H9 (cell line): ENCODE measurements at regions not wholly inside any gene's neighbourhood (a gene's known extent, or its start where the extent isn't known, plus 50 kb on each side); places are given as distances from the start of the nearest gene placed in this dataset.

Experiments
- DNase-seq: peaks from one replicate; pipeline ENCODE4 v3.0.0-alpha.2; 2017
- H2AFZ ChIP-seq: one replicate; pipeline ENCODE4 v1.6.1; 2013; ENCODE audit warnings: mild to moderate bottlenecking, low read length, control low read depth, moderate library complexity
- H2AK5ac ChIP-seq: 2 replicates; pipeline ENCODE4 v1.6.1; 2013; ENCODE audit warnings: low read length, control low read depth, mixed read lengths; ENCODE audit not compliant: insufficient read length
- H2BK120ac ChIP-seq: one replicate; pipeline ENCODE4 v1.6.1; 2013; ENCODE audit warnings: low read depth, mild to moderate bottlenecking, low read length, control low read depth, inconsistent platforms; ENCODE audit not compliant: poor library complexity, severe bottlenecking
- H2BK12ac ChIP-seq: 2 replicates; pipeline ENCODE4 v1.6.1; 2013; ENCODE audit warnings: low read length, control low read depth, mixed read lengths, low read depth; ENCODE audit not compliant: insufficient read length
- H2BK15ac ChIP-seq: 2 replicates; pipeline ENCODE4 v1.6.1; 2013; ENCODE audit warnings: low read depth, low read length, control low read depth
- H2BK20ac ChIP-seq: one replicate; pipeline ENCODE4 v1.6.1; 2013; ENCODE audit warnings: low read depth, mild to moderate bottlenecking, low read length, control low read depth, inconsistent platforms; ENCODE audit not compliant: poor library complexity, severe bottlenecking
- H2BK5ac ChIP-seq: 2 replicates; pipeline ENCODE4 v1.6.1; 2013; ENCODE audit warnings: low read length, control low read depth, mixed read lengths; ENCODE audit not compliant: insufficient read length
- H3K14ac ChIP-seq: 2 replicates; pipeline ENCODE4 v1.6.1; 2013; ENCODE audit warnings: low read length, control low read depth; ENCODE audit not compliant: insufficient read depth
- H3K18ac ChIP-seq: 2 replicates; pipeline ENCODE4 v1.6.1; 2013; ENCODE audit warnings: low read depth, mild to moderate bottlenecking, mixed read lengths, low read length, control low read depth; ENCODE audit not compliant: insufficient read length
- H3K23ac ChIP-seq: 2 replicates; pipeline ENCODE4 v1.6.1; 2013; ENCODE audit warnings: low read length, control low read depth, mixed read lengths, low read depth; ENCODE audit not compliant: insufficient read length
- H3K23me2 ChIP-seq: 2 replicates; pipeline ENCODE4 v1.6.1; 2013; ENCODE audit warnings: low read depth, mild to moderate bottlenecking, mixed read lengths, low read length, control low read depth; ENCODE audit not compliant: insufficient read length, poor library complexity, severe bottlenecking
- H3K27ac ChIP-seq: 2 replicates; pipeline ENCODE4 v1.5.1; 2013; ENCODE audit warnings: low read length, control low read depth, mixed read lengths, low read depth; ENCODE audit not compliant: insufficient read length
- H3K27me3 ChIP-seq: 2 replicates; pipeline ENCODE4 v1.6.1; 2013; ENCODE audit warnings: low read length, control low read depth, inconsistent platforms; ENCODE audit not compliant: insufficient read depth
- H3K4ac ChIP-seq: 2 replicates; pipeline ENCODE4 v1.6.1; 2013; ENCODE audit warnings: low read depth, mild to moderate bottlenecking, control low read depth, inconsistent platforms, low read length, moderate library complexity
- H3K4me1 ChIP-seq: 2 replicates; pipeline ENCODE4 v1.6.1; 2013; ENCODE audit warnings: low read length, control low read depth, inconsistent platforms; ENCODE audit not compliant: insufficient read depth
- H3K4me2 ChIP-seq: 2 replicates; pipeline ENCODE4 v1.6.1; 2013; ENCODE audit warnings: low read length, control low read depth, mixed read lengths; ENCODE audit not compliant: insufficient read length, insufficient read depth
- H3K56ac ChIP-seq: 2 replicates; pipeline ENCODE4 v1.6.1; 2013; ENCODE audit warnings: low read depth, mild to moderate bottlenecking, mixed read lengths, low read length, control low read depth; ENCODE audit not compliant: insufficient read length
- H3K79me1 ChIP-seq: 2 replicates; pipeline ENCODE4 v1.6.1; 2013; ENCODE audit warnings: low read depth, mild to moderate bottlenecking, moderate library complexity, low read length, control low read depth, inconsistent platforms; ENCODE audit not compliant: insufficient read depth, poor library complexity, severe bottlenecking
- H3K79me2 ChIP-seq: 2 replicates; pipeline ENCODE4 v1.6.1; 2013; ENCODE audit warnings: low read length, control low read depth, inconsistent platforms; ENCODE audit not compliant: insufficient read depth
- H3K9ac ChIP-seq: 2 replicates; pipeline ENCODE4 v1.6.1; 2013; ENCODE audit warnings: low read length, control low read depth, mixed read lengths; ENCODE audit not compliant: insufficient read length; ENCODE audit errors: extremely low read depth
- H3K9me3 ChIP-seq: one replicate; pipeline ENCODE4 v1.6.1; 2013; ENCODE audit warnings: low read depth, low read length, inconsistent platforms; ENCODE audit not compliant: control insufficient read depth
- H3T11ph ChIP-seq: one replicate; pipeline ENCODE4 v1.6.1; 2013; ENCODE audit warnings: mild to moderate bottlenecking, low read length, control low read depth, inconsistent platforms
- H4K20me1 ChIP-seq: one replicate; pipeline ENCODE4 v1.6.1; 2013; ENCODE audit not compliant: control insufficient read depth, insufficient read length, insufficient read depth
- H4K5ac ChIP-seq: 2 replicates; pipeline ENCODE4 v1.6.1; 2013; ENCODE audit warnings: low read depth, mild to moderate bottlenecking, mixed read lengths, low read length, control low read depth; ENCODE audit not compliant: insufficient read length
- H4K8ac ChIP-seq: replicated peaks from 2 replicates; pipeline ENCODE4 v1.6.1; 2013; ENCODE audit warnings: low read length, control low read depth, mixed read lengths, low read depth; ENCODE audit not compliant: insufficient read length
- H4K91ac ChIP-seq: 2 replicates; pipeline ENCODE4 v1.6.1; 2013; ENCODE audit warnings: low read depth, mild to moderate bottlenecking, moderate library complexity, mixed read lengths, low read length, control low read depth; ENCODE audit not compliant: insufficient read length
- H3K27ac Mint-ChIP-seq, 3 experiments: 2 replicates in 2 of 3; 3 replicates in 1 of 3; pipeline ENCODE4 v1.8.0; 2020 to 2021; ENCODE audit warnings: mixed read lengths in 3 of 3, mild to moderate bottlenecking in 1 of 3, moderate library complexity in 1 of 3
- H3K27me3 Mint-ChIP-seq: 2 replicates; pipeline ENCODE4 v1.8.0; 2021; ENCODE audit warnings: low read depth, mild to moderate bottlenecking, moderate library complexity, mixed read lengths
- H3K36me3 Mint-ChIP-seq, 3 experiments: 2 replicates in 2 of 3; 3 replicates in 1 of 3; pipeline ENCODE4 v1.8.0; 2020 to 2021; ENCODE audit warnings: low read depth in 3 of 3, mixed read lengths in 3 of 3; ENCODE audit not compliant: insufficient read depth in 1 of 3
- H3K4me1 Mint-ChIP-seq, 2 experiments: 2 replicates each; pipeline ENCODE4 v1.8.0; 2020; ENCODE audit warnings: mixed read lengths in 2 of 2
- H3K4me3 Mint-ChIP-seq, 2 experiments: 2 replicates in 1 of 2; 3 replicates in 1 of 2; pipeline ENCODE4 v1.8.0; 2020 to 2021; ENCODE audit warnings: mild to moderate bottlenecking in 2 of 2, mixed read lengths in 2 of 2, moderate library complexity in 1 of 2
- H3K9me3 Mint-ChIP-seq, 2 experiments: 2 replicates in 1 of 2; 3 replicates in 1 of 2; pipeline ENCODE4 v1.8.0; 2020; ENCODE audit warnings: mild to moderate bottlenecking in 2 of 2, mixed read lengths in 2 of 2, moderate library complexity in 1 of 2
- CTCF ChIP-seq: fragments of 200-600 bp; sonication (generic); conservative IDR thresholded peaks from 3 replicates; pipeline ENCODE4 v1.8.0; 2021; ENCODE audit warnings: antibody characterized with exemption, mild to moderate bottlenecking
- WGBS: extraction: QIAGEN DNeasy Blood & Tissue Kit; methylation state at CpG from one replicate; pipeline ENCODE4 v1.1.7; 2013; ENCODE audit warnings: missing lambda C conversion rate, low lambda C conversion rate, mixed read lengths; ENCODE audit not compliant: insufficient read length; ENCODE audit errors: extremely low coverage; 5-methylcytosine and 5-hydroxymethylcytosine counted together

GRCh38 chr20:11499101-11499634, 418.5 kb upstream of the BTBD3 start:
- no peak overlapping the region for H3K27ac Mint-ChIP-seq
- Histone ChIP-seq H2BK120ac (no peak overlapping the region), H2AFZ (no peak overlapping the region), H3K9ac (no peak overlapping the region), H4K20me1 (no peaks in the 10 kb centered on the region), H3K56ac (no peak overlapping the region), H3K9me3 (no peaks in the 10 kb centered on the region), H2BK15ac (no peak overlapping the region), H3K4me1 (no peaks in the 10 kb centered on the region; the same call in 1 of the 2 replicates), H4K5ac (no peak overlapping the region), H4K91ac (no peak overlapping the region), H3K14ac (no peak overlapping the region), H2BK20ac (no peak overlapping the region), H3K18ac (no peak overlapping the region), H3K23ac (no peak overlapping the region), H3K27ac (no peak overlapping the region), H3K23me2 (no peaks in the 10 kb centered on the region), H3K79me2 (no peaks in the 10 kb centered on the region), H3K27me3 (no peaks in the 10 kb centered on the region), H2BK5ac (no peak overlapping the region), H2BK12ac (no peak overlapping the region), H2AK5ac (no peak overlapping the region), H3T11ph (no peak overlapping the region), H3K4me2 (no peak overlapping the region), H4K8ac (no peak overlapping the region), H3K4ac (no peak overlapping the region), H3K79me1 (no peaks in the 10 kb centered on the region)
- H3K36me3 Mint-ChIP-seq, result peaks cover 0 to 4% (median 0%) of the 10 kb centered on the region in 3 experiments; a peak in 1 of 7 replicates
- no peaks in the 10 kb centered on the region for H3K27me3 Mint-ChIP-seq
- no CpG with 5 or more reads among the region's 6 CpGs for WGBS
- H3K9me3 Mint-ChIP-seq, result no peaks in the 10 kb centered on the region; a peak in 1 of 5 replicates
- H3K4me1 Mint-ChIP-seq, result peaks cover 11 to 30% of the 10 kb centered on the region in 2 experiments
- DNase-seq, result no peak
- H3K4me3 Mint-ChIP-seq, result no peak overlapping the region
- no peak for TF ChIP-seq CTCF
